DOHH2 (cell line): ENCODE measurements at regions not wholly inside any gene's neighbourhood (a gene's known extent, or its start where the extent isn't known, plus 50 kb on each side); places are given as distances from the start of the nearest gene placed in this dataset.

ENCODE experiments used
- H3F3A ChIP-seq: fragments of 200-600 bp; sonication (generic), shearing (Covaris generic); 2 replicates; pipeline ENCODE4 v1.6.0; 2016; ENCODE audit warnings: antibody characterized with exemption, mild to moderate bottlenecking; ENCODE audit not compliant: control insufficient read depth, insufficient read depth
- H3K27ac ChIP-seq: fragments of 200-600 bp; sonication (generic); 2 replicates; pipeline ENCODE4 v1.5.1; 2014; ENCODE audit warnings: low read depth, mild to moderate bottlenecking, low read length, moderate library complexity
- H3K27me3 ChIP-seq: fragments of 200-600 bp; sonication (generic); 2 replicates; pipeline ENCODE4 v1.6.1; 2014; ENCODE audit warnings: mild to moderate bottlenecking, low read length, mixed read lengths; ENCODE audit not compliant: control insufficient read depth
- H3K36me3 ChIP-seq: fragments of 200-600 bp; sonication (generic); 2 replicates; pipeline ENCODE4 v1.6.1; 2014; ENCODE audit warnings: mild to moderate bottlenecking, low read length, moderate library complexity, mixed read lengths; ENCODE audit not compliant: control insufficient read depth
- H3K4me1 ChIP-seq: fragments of 200-600 bp; sonication (generic); 2 replicates; pipeline ENCODE4 v1.6.1; 2014; ENCODE audit warnings: mild to moderate bottlenecking, low read length, mixed read lengths; ENCODE audit not compliant: control insufficient read depth
- H3K4me2 ChIP-seq: fragments of 200-600 bp; sonication (generic); 2 replicates; pipeline ENCODE4 v1.6.0; 2014; ENCODE audit warnings: mild to moderate bottlenecking, low read length, moderate library complexity
- H3K4me3 ChIP-seq: fragments of 200-600 bp; sonication (generic); 2 replicates; pipeline ENCODE4 v1.5.1; 2014; ENCODE audit warnings: mild to moderate bottlenecking, low read length, mixed read lengths
- H3K79me2 ChIP-seq: fragments of 200-600 bp; sonication (generic); 2 replicates; pipeline ENCODE4 v1.6.1; 2014; ENCODE audit warnings: mild to moderate bottlenecking, low read length, mixed read lengths; ENCODE audit not compliant: control insufficient read depth
- H3K9me2 ChIP-seq: fragments of 200-600 bp; sonication (generic); replicated peaks from 2 replicates; pipeline ENCODE4 v1.6.1; 2014; ENCODE audit warnings: mild to moderate bottlenecking, low read length, mixed read lengths; ENCODE audit not compliant: control insufficient read depth
- H3K9me3 ChIP-seq: fragments of 200-600 bp; sonication (generic); 2 replicates; pipeline ENCODE4 v1.6.1; 2014; ENCODE audit warnings: antibody characterized with exemption, low read length, mixed read lengths; ENCODE audit not compliant: control insufficient read depth, insufficient read depth
- H4K20me1 ChIP-seq: fragments of 200-600 bp; sonication (generic); 2 replicates; pipeline ENCODE4 v1.6.0; 2014; ENCODE audit warnings: low read depth, mild to moderate bottlenecking, antibody characterized with exemption, low read length, moderate library complexity; ENCODE audit not compliant: control insufficient read depth, insufficient read depth
- EZH2phosphoT487 ChIP-seq: fragments of 200-600 bp; sonication (generic); IDR thresholded peaks from 2 replicates; pipeline ENCODE4 v1.6.1; 2017; ENCODE audit warnings: borderline replicate concordance, mild to moderate bottlenecking, antibody characterized with exemption, low read length, moderate library complexity, mixed read lengths
- TF ChIP-seq, protein P1 (sequence below): fragments of 200-600 bp; sonication (generic); IDR thresholded peaks from one replicate; pipeline ENCODE4 v1.5.1; 2014; ENCODE audit warnings: antibody characterized with exemption, mild to moderate bottlenecking, low read depth, low read length; ENCODE audit not compliant: poor library complexity, severe bottlenecking

DNA sequence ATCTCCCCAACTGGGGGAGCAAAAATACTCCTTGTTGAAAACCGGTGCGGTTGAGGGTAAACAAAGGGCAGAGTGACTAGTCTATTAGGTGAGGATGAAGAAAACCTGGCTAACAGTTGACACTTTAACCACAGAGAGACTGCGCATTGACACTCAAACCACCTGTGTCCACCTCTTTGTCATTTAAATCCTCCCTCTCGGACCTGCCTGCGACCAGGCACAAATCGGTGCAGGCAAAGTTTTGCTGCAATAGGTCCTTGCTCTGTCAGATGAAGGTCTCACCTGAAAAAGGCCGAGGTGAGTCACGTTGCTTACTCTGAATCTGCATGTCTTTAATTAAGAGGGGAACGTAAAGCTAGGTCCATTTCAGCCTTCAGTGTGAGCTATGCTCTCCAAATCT lies 494.1 kb upstream of the DPPA4 start:
- Histone ChIP-seq H3K36me3 (no peaks in the 10 kb centered on the region), H3K27me3 (no peaks in the 10 kb centered on the region), H3F3A (no peaks in the 10 kb centered on the region), H3K27ac (no peak overlapping the region), H4K20me1 (no peaks in the 10 kb centered on the region), H3K4me1 (no peaks in the 10 kb centered on the region), H3K4me2 (no peak overlapping the region), H3K9me2 (no peaks in the 10 kb centered on the region), H3K9me3 (no peaks in the 10 kb centered on the region; the same call in 1 of the 2 replicates), H3K4me3 (no peak overlapping the region), H3K79me2 (no peaks in the 10 kb centered on the region)
- TF ChIP-seq, protein P1, sequence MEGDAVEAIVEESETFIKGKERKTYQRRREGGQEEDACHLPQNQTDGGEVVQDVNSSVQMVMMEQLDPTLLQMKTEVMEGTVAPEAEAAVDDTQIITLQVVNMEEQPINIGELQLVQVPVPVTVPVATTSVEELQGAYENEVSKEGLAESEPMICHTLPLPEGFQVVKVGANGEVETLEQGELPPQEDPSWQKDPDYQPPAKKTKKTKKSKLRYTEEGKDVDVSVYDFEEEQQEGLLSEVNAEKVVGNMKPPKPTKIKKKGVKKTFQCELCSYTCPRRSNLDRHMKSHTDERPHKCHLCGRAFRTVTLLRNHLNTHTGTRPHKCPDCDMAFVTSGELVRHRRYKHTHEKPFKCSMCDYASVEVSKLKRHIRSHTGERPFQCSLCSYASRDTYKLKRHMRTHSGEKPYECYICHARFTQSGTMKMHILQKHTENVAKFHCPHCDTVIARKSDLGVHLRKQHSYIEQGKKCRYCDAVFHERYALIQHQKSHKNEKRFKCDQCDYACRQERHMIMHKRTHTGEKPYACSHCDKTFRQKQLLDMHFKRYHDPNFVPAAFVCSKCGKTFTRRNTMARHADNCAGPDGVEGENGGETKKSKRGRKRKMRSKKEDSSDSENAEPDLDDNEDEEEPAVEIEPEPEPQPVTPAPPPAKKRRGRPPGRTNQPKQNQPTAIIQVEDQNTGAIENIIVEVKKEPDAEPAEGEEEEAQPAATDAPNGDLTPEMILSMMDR: no peak
- no peak for TF ChIP-seq EZH2phosphoT487

DNA sequence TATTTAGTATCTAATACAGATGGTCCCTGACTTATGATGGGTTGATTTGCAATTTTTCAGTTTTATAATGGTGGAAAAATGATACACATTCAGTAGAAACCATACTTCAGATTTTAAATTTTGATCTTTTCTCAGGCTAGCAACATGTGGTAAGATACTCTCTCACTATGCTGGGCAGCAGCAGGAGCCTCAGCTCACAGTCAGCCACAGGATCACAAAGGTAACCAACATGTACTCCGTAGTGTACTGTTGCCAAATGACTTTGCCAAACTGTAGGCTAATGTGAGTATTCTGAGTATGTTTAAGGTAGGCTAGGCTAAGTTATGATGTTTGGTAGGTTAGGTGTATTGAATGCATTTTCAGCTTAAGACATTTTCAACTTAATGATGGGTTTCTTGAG lies 498.6 kb upstream of the DPPA4 start:
- Histone ChIP-seq H3K79me2 (no peaks in the 10 kb centered on the region), H4K20me1 (no peaks in the 10 kb centered on the region), H3K9me3 (no peaks in the 10 kb centered on the region; the same call in none of the 2 replicates), H3K4me2 (no peak overlapping the region), H3K9me2 (no peaks in the 10 kb centered on the region), H3K4me3 (no peak overlapping the region), H3K27ac (no peak overlapping the region), H3F3A (no peaks in the 10 kb centered on the region), H3K27me3 (no peaks in the 10 kb centered on the region), H3K36me3 (no peaks in the 10 kb centered on the region), H3K4me1 (no peaks in the 10 kb centered on the region)
- TF ChIP-seq, protein P1: no peak
- TF ChIP-seq EZH2phosphoT487: no peak

DNA sequence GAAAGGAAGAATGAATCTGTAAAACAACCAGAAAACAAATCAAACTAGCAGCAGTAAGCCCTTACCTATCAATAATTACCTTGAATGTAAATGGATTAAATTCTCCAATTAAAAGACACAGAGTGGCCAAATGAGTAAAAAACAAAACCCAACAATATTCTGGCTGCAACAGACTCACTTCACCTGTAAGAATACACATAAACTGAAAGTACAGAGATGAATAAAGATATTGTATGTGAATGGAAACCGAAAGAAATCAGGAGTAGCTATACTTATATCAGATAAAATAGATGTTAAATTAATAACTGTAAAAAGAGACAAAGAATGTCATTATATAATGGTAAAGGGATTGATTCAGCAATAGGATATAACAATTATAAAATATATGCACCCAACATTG lies 514.5 kb upstream of the DPPA4 start:
- Histone ChIP-seq H3K27ac (no peak overlapping the region), H3K9me3 (peaks cover 6% of the 10 kb centered on the region; the same call in 1 of the 2 replicates), H3K36me3 (no peaks in the 10 kb centered on the region), H3K9me2 (no peaks in the 10 kb centered on the region), H3K27me3 (no peaks in the 10 kb centered on the region), H4K20me1 (no peaks in the 10 kb centered on the region), H3K79me2 (no peaks in the 10 kb centered on the region), H3F3A (no peaks in the 10 kb centered on the region), H3K4me3 (no peak overlapping the region), H3K4me2 (no peak overlapping the region), H3K4me1 (no peaks in the 10 kb centered on the region)
- TF ChIP-seq, protein P1: no peak
- TF ChIP-seq EZH2phosphoT487: no peak
